ENCODE measurements at regions not wholly inside any gene's neighbourhood (a gene's known extent, or its start where the extent isn't known, plus 50 kb on each side); places are given as distances from the start of the nearest gene placed in this dataset.

- H3K4me1 ChIP-seq: no peaks in the 10 kb centered on the region
- H3K36me3 ChIP-seq: no peaks in the 10 kb centered on the region
- TF ChIP-seq CTCF (IDR thresholded peaks at IDR 0.05) (no peak), EP300 (IDR thresholded peaks at IDR 0.05) (no peak), POLR2A (IDR thresholded peaks at IDR 0.05) (no peak)
- DNase-seq (ENCODE audit: low spot score in 2 of 2): no peak
- 58 to 85% methylated on average over 5 to 6 of the region's 6 CpGs for WGBS, 2 donors
- peaks cover 0 to 6% (median 0%) of the 10 kb centered on the region in 4 donors for H3K9me3 ChIP-seq
- H3K4me3 ChIP-seq: no peak overlapping the region
- H3K27me3 ChIP-seq: no peaks in the 10 kb centered on the region
- H3K27ac ChIP-seq: no peak overlapping the region
Observed at GRCh38 chr17:34782271-34782670, 179.0 kb downstream of the CCT6B start.

- no peaks in the 10 kb centered on the region for H3K4me1 ChIP-seq
- H3K36me3 ChIP-seq: no peaks in the 10 kb centered on the region
- no peaks in the 10 kb centered on the region for H3K27me3 ChIP-seq
- H3K27ac ChIP-seq: no peak overlapping the region
- H3K9me3 ChIP-seq: peaks cover 0 to 6% (median 0%) of the 10 kb centered on the region in 4 donors
- no peak for TF ChIP-seq EP300 (IDR thresholded peaks at IDR 0.05)
- no peak for TF ChIP-seq POLR2A (IDR thresholded peaks at IDR 0.05)
- no peak for TF ChIP-seq CTCF (IDR thresholded peaks at IDR 0.05)
- no peak overlapping the region for H3K4me3 ChIP-seq
- DNase-seq (ENCODE audit: low spot score in 2 of 2): no peak
- WGBS, 2 donors: 21 to 35% methylated on average over 11 to 12 of the region's 12 CpGs
Observed at GRCh38 chr17:34781571-34782108, 179.6 kb downstream of the CCT6B start.

- H3K4me1 ChIP-seq: no peaks in the 10 kb centered on the region
- TF ChIP-seq POLR2A (IDR thresholded peaks at IDR 0.05) (no peak), CTCF (IDR thresholded peaks at IDR 0.05) (no peak), EP300 (IDR thresholded peaks at IDR 0.05) (no peak)
- no peak overlapping the region for H3K27ac ChIP-seq
- no peak overlapping the region for H3K4me3 ChIP-seq
- H3K9me3 ChIP-seq: peaks cover 0 to 6% (median 0%) of the 10 kb centered on the region in 4 donors
- WGBS, 2 donors: 58 to 61% methylated on average over 3 of the region's 3 CpGs
- H3K27me3 ChIP-seq: no peaks in the 10 kb centered on the region
- no peaks in the 10 kb centered on the region for H3K36me3 ChIP-seq
- DNase-seq (ENCODE audit: low spot score in 2 of 2): no peak
Observed at GRCh38 chr17:34781071-34781470, 180.2 kb downstream of the CCT6B start.

DNA sequence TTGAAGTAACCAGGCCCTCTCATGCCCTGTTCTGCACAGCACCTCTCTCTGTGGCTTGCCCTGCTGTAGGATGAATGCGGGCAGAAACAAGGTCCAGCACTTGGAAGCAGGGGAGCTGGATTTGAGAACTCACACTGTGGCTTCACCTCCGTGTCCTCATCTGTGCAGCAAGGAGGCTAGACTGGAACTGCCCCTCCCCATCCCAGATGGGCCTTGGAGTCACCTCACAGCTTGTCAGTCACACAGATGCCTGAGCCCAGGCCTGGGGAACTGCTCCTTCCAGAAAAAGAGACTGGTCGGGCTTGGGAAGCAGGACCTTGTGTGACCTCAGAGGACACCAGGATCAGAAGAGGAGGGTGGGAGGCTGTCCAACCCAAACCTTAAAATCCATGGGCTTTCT is 180.8 kb downstream of the CCT6B start:
- WGBS, 2 donors: 87 to 93% methylated on average over 3 of the region's 3 CpGs

More for the DNA sequence above, 180.8 kb downstream of the CCT6B start:
- no peaks in the 10 kb centered on the region for H3K36me3 ChIP-seq
- peaks cover 0 to 6% (median 0%) of the 10 kb centered on the region in 4 donors for H3K9me3 ChIP-seq
- no peaks in the 10 kb centered on the region for H3K4me1 ChIP-seq
- H3K4me3 ChIP-seq: no peak overlapping the region
- H3K27ac ChIP-seq: no peak overlapping the region
- no peaks in the 10 kb centered on the region for H3K27me3 ChIP-seq
- no peak for DNase-seq (ENCODE audit: low spot score in 2 of 2)
- TF ChIP-seq POLR2A (IDR thresholded peaks at IDR 0.05): no peak
- no peak for TF ChIP-seq EP300 (IDR thresholded peaks at IDR 0.05)
- no peak for TF ChIP-seq CTCF (IDR thresholded peaks at IDR 0.05)

Measured in tibial nerve (tissue), 4 donors.